Effector CD8-positive, alpha-beta T cell (primary cell): ENCODE measurements at regions not wholly inside any gene's neighbourhood (a gene's known extent, or its start where the extent isn't known, plus 50 kb on each side); places are given as distances from the start of the nearest gene placed in this dataset.

Experiments used
- DNase-seq: peaks from one replicate; lab custom pipeline; 2025; lab: John Stamatoyannopoulos, UW

DNA sequence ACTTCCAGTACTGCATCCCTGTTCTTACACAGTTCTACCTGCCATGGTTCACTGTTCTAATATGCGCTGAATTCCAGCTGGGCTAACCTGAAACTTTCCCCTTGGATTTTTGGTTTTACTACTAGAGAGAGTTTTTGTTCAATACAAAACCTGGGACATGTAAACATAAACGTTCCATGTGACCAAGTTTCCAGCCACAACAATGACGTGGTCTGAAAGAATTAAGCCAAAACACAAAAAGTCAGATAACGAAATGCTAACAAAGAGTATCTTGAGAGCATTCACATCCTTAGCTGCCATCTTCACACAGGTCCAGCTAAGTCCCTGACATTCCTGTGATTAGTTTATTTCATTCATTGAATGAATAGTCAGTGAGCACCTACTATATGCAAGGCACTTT is 467.0 kb upstream of the PKDCC start:
- no peak for DNase-seq

DNA sequence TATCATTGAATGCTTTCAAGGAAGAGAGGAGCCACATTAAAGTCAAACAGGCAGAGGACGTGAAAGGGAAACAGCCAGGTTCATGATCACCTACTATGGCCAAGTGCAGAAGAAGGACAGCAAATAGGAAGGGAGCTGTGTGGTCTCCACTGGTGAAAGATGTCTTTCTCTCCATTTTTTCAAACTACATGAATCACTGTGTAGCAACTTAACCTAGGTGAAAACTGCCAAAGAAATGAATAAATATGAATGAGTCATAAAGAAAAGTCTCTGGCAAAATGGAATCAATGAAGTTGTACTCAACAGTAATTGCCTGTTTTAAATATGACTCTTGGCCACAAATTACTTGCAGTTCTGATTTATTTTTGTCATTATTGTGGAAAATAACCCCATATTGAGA is 452.6 kb upstream of the PKDCC start:
- no peak for DNase-seq

DNA sequence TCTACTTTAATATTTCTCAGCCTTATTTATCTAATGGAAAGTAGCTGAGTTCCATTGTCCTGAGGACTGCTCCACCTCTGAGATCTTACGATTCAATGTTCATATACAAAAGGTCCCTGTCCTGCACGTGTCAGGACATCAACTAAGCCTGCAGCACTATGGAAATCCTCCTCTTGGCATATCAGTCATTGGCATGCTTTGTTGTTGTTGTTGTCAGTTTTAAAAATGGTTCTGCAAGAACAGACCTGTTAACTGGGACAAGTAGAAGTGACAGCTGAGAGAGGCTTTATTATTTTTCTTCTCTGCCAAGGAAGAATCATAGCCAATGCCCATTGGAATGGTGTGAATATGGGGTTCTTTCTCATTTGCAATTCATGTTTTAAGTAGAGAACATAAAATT is 450.1 kb upstream of the PKDCC start:
- DNase-seq, result no peak

DNA sequence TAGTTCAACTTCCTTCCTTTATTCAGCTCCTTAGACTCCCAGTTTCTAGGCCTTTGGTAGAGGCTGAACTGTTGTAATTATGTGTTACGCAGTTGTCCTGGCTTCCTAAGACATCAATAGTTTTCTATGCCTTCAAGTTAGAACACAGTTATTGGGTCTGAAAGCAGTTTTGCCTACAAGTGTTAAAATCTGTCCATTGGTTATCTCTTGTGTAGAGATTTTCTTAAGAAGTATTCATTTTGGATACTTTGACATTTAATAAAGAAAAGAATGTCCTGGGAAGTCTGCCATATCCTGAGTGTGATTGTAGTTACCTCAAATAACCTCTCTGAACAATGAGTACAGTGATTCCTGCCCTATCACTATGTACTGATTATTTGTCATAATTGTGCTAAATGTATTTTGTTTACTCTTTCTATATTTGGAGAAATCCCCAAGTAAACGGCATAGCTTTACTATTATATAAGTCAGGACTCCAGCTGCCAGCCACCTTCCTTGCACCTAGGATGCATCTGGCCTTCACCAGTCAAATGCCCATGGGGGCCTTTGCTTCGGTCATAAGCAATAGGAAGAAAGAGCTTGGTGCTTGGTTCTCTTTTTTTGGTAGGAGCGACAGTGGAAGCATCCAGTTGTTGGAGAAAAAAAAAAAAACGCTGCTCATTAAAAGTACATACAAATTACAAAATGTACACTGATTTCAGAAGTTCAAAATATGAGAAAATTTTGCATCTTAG is 449.5 kb upstream of the PKDCC start:
- no peak for DNase-seq

DNA sequence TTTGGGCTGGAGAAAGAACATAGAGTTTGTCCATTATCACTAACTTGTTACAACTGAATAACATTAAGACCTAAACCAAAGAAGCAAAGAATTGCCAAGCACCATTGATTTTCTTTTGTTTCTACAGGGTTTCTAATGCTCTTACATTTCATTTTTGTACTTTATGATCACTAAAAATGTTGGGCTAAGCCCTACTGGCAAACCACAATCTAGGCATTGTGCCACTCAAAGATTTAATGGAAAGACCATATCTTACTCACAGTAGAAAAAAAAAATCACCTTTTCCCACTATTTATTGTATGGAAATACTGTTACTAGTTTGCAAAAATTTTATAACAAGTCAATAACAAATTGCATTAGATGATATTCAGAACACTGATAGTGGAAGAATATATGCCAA is 447.4 kb upstream of the PKDCC start:
- DNase-seq, result no peak

DNA sequence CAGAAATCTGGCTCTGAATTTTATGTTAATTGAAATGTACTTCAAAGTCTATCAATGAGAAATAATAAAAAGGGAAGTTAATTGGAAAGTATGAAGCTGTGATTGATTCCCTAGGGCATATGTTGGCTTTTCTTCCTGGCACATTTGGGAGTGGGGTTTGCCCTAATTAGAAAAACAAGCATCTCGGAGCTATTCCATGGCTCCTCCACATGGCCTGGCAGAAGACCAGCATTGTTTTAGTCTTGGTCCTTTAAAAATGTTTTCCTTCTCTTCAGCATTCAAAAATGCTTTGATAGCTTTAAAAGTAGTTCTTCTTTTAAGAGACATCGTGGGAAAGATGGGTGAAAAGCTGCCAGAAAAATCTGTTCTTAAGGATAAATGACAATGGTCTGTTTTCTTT is 445.5 kb upstream of the PKDCC start:
- no peak for DNase-seq

DNA sequence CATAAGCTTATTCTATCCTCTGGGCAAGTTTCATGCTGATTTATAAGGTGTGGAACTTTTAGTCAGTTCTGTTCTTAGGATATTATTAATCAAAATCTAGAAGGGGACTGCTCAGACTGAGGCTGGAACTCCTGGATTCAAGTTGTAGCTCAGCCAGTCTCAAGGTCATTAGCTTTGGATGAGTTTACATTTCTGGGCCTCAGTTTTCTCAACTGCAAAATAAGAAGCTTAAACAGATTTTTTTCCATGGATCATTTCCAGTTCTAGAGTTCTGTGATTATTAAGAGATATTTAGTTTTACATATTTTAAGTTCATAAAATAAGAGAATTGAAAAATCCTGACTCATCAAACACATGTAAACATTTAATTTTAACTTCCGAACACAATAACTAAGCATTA is 442.5 kb upstream of the PKDCC start:
- no peak for DNase-seq

DNA sequence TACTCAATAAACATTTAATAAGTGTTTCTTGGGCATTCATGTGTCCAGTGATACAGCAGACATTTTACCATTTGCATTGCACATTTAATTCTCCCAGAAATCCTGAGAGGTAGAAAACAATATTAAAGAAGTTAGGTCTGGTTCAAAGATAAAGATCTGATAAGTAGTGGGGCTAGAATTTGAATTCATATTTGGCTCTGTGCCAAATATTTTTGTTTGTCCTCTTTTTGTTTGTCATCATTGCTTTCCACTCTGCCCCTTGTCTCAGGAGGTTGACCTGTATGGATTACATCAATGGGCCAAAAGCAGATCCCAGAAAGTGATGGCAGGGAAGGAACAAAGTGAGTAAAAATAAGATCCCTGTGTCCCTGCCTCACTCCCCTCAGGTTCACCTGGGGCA is 441.9 kb upstream of the PKDCC start:
- no peak for DNase-seq

DNA sequence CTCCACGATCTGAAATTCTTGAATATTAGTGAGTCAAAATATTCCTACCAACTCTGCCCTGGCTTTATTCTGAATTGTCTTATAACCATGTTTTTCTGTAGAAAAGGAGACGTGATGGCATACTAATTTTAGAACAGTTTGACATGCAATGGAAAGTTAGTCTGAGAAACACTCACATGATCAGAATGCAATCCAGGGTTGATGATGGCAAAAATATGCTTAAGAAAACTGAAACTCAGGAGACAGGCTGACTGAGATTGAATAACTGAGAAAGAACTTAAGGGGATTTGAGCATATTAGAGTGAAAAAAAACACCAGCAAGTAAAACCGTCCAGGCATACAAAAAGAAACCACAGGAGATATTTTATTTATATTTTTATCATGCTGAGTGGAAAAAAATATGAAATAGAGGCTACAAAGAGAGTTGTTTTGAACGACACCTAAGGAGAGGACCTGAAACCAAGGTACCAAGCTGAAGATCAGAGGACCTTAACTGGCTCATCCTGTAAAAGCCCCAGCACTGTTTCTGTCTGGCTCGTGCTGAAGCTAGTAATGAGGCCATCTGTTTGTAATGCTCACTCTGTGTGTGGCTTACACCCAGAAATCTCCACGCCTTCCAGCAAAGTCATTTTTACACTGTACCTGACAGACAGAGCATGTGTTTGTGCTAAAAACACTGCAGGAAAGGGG is 437.2 kb upstream of the PKDCC start:
- no peak for DNase-seq

DNA sequence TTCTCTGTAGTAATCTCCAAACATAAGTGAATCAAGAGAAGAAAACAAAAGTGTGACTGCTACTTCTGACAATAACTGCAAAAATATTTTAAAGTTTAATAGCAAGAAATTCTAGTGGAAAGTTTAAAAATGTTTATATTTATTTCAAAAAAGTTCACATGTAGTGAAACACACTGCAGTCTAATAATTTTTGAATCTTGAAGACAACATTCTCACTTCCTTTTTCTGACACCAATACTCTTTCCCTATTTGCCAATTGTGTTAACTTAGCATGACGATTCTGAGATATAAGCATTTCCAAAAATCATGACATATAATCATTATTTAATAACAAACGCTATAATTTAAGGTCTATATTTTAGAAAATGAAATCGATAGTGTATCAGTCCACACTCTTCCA is 429.1 kb upstream of the PKDCC start:
- DNase-seq, result no peak

DNA sequence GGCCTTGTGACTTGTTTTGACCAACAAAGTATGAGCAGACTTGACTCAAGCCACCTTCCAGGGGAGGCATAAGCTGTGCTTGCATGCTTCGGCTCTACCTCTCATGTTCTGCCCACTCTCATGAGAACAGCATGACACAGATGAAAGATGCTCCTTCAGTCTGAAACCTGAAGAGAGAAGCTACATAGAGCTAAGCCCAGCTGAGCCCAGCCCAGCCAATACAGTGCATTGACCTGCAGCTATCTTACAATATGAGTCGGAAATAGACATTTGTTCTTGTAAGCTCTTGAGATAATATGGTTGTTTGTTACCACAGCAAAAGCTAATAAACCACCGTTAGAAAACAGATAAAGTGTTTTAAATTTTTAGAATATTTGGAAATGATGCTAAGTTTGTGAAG is 426.7 kb upstream of the PKDCC start:
- DNase-seq, result no peak

DNA sequence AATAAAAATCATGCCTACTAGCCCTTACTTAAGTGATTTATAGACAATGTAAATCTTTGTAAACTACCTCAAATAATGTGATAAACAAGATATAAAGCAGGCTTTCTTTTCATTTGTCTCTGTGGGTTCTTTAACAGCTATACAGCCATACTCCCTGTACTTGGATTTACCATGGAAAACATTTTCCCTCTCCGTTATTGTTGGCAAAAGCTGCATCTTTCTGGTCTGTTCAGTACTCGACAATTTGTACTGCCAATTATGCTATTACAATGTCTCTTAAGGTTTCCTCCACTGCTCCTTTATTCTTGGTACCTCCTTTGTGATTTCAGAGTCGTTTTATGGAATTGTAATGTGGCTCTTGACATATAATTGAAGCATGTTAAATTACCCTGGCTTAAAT is 426.3 kb upstream of the PKDCC start:
- DNase-seq, result no peak

DNA sequence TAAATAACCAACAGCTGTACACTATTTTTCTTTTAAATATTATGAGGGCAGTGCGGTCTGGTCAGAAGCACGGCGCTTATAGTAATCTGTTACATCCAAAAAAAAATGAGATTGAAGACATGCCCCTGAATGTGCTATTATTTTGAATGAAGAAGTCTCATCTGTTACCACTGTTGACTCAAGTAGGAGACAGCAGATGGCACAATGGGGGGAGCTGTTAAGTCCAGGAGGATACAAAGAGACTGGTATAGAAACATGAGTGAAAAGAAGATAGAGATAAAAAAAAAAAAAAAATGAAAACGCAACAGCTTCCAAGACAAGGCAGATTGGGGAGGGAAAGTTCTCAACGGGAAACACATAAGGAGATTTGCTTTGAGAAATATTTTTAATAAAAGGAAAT is 425.5 kb upstream of the PKDCC start:
- DNase-seq, result no peak

DNA sequence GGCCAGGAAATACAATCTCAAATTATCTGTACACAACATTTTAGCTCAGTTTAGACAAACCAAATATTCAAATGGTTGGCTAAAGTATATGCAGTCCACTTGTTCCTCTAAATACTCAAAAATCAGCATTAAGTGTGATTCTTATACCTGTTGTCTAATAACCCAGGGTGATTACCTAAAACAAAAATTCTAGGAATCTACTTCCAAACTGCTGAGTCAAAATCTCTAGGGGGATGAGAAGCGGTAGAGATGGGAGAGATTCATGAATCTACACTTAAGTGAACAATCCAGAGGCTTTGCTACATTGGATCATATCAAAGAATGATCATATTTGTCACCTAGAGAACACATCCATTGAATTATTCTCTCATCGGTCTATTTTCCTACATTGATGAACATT is 420.9 kb upstream of the PKDCC start:
- DNase-seq, result no peak

DNA sequence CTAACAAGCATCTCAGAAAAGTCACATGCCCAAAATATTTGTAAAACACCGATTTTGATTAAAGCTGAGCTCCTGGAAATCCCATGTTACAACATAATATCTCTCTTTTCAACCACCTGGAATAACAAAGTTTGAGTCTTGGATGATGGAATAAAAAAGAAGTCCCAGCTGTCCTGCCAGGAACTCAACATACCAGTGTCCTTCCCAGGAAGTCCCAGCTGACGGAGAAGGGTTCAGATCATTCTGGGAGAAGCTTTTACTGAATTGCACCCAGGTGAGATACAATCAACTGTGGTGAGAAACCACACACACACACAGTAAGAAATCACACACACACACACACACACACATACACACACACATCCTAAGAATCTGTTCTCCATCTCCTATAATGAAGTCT is 413.1 kb upstream of the PKDCC start:
- DNase-seq, result no peak

DNA sequence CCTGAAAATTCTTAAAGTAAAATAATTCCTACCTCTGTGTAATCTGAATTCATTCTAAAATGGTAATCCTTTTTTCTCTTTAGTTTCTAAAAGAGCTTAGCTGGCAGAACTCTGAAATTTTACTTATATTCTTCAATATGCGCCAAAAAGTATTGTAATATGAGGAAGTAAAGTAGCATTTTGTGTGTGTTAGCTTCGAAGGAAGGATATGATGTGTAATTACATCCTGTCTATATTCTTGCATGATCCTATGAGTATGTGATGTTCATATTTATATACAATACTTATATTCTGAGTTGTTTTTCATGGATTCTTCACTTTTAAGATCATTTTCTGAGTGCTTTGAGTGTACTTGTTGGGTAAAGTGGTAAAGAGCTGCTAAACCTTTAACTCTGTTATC is 402.9 kb upstream of the PKDCC start:
- no peak for DNase-seq

DNA sequence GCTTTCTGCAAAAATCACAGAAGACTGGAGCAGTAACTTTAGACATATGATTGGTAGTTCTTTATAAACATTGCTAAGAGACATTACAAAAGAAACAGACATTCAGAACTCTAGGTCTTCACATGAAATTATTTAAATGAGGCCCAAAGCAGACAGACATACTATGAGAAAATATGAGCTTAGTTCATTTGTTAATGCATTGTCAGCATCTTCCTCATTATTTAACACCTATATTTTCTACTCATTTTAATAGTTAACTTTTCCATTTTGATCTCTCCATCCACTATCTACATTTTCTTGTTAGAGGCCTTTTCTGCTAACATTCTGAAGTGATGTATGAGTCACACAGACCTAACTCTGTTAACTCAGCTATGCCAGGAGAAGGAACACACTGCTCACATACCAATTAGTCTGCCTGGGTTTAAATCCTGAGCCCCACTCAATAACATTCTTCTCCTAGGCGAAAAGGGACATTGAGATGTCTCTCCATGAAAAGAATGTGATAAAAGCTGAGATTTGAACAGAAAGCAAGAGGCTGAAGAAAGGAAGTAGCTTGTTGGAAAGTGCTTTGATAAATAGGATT is 400.3 kb upstream of the PKDCC start:
- no peak for DNase-seq

DNA sequence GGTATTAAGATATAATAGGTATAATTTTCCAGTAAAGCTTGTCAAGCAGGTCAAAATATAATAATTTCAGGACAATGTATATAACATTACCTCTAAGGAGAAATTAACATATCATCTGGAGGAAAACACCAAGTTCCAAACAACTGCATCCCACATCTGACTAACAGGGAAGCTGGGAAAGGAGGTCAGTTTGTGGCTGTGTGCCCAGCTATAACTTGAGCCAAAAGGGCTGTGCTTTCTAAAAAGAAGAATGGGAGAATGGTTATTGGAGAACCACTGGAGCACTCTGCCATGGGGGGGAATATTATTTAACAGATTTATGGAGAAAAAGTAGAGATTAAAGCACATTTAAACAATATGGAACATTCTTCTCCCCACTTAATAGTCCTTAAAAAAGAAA is 390.6 kb upstream of the PKDCC start:
- DNase-seq, result no peak

DNA sequence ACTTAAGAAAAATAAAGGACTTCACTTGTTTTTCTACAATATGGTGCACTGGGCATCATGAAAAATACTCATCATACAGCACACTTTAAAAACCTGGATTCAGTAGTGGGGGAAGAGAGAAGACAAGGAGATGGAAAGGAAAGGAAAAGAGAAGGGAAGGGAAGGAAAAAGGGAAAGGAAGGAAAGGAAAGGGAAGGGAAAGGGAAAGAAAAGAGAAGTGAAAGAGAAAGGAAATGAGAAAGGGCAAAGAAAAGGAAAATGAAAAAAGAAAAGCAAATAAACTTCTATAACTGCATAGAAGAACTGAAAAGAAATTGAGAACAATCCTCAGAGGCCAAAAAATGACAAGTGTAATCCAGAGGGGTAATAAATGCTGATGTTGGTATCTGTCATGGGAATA is 388.1 kb upstream of the PKDCC start:
- no peak for DNase-seq

DNA sequence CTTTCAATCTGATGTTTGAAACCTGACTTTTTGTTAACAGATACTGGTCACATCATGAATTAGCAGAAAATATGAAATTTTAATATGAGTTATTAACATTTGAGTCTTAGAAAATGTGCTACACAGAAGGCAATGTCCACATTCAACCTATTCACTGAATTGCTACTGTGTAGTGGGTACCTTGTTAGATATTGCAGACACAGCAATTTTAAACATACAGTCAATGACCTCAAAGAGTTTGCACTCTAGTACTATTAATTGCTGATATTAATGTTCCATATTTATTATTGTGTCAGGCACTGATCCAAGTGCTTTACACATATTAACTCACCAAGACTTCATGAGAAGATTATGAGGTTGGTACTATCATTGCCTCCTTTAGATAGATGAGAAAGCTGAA is 385.4 kb upstream of the PKDCC start:
- no peak for DNase-seq

DNA sequence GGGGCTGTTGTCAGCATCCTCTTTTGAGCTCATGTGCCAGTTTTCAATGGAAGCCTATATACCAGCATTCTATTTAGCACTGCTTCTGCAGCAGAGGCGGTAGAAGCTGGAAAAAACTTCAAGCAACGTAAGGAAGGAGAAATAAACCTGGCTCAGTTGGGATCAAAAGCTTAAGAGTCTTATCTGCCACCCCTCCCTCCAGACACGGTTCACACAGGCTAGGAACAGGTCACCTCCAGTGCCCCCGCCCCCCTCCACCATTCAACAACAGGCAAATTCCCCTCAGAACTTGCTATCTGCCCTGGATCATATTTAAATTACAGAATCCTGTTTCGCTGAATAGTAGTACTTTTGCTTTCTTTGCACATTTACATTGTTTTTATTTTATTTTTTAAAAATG is 384.8 kb upstream of the PKDCC start:
- DNase-seq, result no peak

DNA sequence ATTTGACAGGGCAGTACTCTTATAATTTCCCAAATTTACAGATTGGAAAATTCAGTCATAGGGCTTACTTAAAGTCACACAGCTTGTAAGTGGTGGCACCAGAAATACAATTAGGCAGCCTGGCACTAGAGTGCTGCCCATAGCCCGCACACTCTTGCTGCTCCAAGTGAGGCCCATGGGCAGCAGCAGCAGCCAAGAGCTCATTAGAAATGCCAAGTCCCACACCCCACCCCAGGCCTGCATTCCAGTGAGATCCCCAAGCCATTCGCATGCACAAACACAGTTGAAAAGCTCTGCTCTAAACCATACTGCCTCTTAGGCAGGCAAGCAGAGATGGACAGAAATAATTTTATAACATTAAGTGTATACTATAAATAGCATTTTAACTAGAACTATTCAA is 379.3 kb upstream of the PKDCC start:
- DNase-seq, result no peak

DNA sequence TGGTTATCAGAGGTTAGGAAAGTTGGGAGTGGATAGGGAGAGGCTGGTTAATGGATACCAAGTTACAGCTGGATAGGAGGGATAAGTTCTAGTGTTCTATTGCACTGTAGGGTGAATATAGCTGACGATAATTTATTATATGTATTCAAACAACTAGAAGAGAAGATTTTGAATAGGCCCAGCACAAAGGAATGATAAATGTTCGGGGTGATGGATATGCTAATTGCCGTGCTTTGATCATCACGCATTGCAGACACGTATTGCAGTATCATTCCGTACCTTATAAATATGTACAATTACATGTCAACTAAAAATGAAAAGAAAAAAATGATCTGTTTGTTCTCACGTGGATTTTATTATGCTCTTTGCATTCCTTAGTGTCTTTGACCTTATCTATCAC is 369.2 kb upstream of the PKDCC start:
- DNase-seq, result no peak

DNA sequence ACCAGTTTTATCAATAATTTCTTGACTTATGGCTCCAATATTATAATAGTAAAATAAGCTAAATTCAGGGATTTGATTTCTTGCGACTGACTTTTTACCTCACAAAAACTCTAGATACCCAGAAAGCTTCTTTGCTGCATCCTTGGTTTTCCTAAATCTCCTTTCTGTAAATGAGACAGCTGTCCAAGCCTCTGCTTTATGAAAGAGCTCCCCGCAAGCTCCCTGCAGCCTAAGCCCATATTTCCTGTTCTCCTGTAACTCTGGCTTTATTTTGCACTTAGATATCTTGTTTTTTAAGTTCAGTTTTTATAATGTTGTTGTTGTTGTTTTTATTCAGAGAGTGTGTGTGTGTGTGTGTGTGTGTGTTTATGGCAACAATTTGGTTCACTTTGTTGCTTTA is 361.7 kb upstream of the PKDCC start:
- no peak for DNase-seq
